Inferior parietal cortex (tissue), 1 donor: ENCODE measurements at regions not wholly inside any gene's neighbourhood (a gene's known extent, or its start where the extent isn't known, plus 50 kb on each side); places are given as distances from the start of the nearest gene placed in this dataset.
"Not testable (repeated sequence)": the region's sequence is repeated elsewhere in the genome, so short reads cannot be mapped to it uniquely, and the experiment has no call there.

Experiments
- DNase-seq: peaks from one replicate; pipeline ENCODE4 v3.0.0-alpha.2; 2016; ENCODE audit errors: extremely low spot score

DNA sequence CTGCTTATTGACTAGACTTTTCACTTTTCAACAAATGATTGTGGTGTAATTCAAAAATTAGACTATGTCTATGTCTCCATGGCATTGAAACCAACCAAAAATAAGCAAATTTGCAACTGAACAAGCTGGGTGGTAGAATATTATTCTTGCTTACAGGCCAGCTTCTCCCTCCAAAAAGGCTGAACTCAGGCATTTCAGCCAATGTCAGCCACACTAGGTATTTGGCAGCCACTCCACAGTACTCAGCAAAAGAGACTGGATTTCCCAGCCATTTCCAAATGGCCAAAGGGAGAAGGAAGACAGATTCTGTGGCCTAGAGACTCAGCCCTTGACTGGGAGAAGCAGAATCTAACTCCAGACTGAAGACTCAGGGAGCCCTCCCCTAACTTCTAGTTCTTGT lies 121.8 kb upstream of the IRX5 start:
- no peak for DNase-seq

DNA sequence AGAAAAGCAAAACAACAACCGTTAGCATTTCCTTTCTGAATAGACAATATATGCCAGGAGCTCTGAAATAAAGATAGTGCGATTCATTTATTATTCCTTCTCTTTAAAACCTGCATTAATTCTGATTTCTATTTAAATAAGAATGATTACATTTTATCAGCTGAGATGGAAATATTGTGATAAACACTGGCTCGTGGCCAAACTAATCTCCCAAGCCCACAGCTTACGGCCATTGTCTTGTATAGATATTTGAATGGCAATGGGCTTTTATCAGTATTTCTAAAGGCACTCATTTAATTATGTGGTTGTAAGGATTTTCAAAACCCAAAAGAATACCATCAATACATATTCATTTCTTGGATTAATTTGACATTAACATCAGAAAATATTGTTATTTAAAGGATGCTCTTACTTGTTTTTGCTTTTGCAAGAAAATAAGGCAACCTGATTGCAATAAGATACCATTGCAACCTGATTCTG lies 123.7 kb upstream of the IRX5 start:
- DNase-seq: no peak

DNA sequence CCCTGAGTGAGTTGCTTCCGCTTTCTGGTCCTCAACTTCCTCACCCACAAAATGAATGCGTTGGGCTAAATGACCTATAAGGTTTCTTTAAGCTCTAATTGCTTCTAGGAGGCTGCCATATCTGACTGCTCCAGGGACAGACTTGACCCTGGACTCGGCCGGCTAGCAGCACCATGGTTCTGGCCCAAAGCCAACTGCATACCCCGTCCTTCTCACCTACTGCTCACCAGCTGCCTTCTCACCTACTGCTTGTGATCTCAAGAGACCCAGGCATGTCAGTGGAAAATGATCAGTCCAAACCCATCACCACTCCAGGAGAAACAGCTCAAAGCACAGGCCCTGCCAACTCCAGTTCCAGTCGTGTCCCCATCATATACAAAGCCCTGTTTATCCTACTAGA lies 124.3 kb upstream of the IRX5 start:
- no peak for DNase-seq

DNA sequence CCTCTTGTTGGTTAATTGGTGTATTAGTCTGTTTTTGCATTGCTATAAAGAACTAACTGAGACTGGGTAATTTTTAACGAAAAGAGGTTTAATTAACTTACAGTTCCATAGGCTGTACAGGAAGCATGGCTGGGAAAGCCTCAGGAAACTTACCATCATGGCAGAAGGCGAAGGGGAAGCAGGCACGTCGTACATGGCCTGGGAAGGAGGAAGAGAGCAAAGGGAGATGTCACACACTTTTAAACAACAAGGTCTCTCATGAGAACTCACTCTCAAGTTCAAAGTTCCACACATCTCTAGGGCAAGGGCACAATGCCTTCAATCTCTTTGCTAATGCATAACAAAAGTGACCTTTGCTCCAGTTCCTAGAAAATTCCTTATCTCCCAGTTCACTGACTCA lies 125.0 kb upstream of the IRX5 start:
- no peak for DNase-seq

DNA sequence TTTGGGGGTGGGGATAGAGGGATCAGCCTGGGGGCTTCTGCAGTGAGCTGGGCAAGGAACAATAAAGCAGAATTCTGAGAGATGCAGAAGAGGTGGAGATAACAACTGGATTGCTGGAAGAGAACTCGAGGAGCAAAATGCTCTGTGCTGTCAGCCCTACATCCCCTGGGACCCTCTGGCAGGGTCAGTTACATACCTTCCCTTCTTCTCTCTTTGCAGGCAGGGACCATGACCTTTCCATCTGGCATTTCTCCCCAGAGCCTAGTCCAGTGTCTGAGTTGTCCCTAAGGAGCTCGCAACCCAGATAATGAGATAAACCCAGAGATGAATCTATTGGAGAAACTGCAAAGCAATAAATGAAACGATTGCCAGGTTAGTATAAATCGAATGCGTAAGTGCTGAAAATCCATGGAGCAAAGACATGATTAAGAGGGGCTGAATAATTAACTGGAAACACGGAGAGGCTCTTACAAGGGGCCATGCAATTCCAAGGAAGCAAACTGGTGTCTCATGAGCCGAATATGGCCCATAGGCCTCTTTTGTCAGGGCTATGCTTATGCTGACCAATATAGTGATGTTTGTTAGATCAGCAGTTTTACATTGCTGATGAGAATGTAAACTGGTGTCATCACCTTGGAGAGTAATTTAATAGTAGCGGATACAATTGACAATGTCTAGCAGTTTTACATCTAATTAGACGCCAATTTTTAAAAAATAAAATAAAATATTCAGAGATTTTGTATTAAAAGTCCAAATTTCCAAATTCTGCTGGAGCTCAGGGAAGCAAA lies 129.4 kb upstream of the IRX5 start:
- DNase-seq: no peak

DNA sequence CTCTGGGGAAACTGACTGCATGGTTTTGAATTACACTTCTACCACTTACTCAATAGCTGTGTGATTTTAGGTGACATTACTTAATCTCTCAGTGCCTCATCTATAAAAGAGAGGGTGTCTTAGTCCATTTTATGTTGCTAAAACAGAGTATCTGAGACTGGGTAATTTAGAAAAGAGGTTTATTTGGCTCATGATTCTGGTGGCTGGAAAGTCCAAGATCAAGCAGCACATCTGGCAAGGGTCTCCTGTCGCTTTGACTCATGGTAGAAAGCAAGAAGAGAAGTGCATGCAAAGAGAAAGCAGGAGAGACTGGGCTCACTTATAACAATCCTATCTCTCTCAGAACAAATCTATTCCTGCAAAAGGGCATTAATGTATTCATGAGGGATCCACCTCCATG lies 132.4 kb upstream of the IRX5 start:
- no peak for DNase-seq

DNA sequence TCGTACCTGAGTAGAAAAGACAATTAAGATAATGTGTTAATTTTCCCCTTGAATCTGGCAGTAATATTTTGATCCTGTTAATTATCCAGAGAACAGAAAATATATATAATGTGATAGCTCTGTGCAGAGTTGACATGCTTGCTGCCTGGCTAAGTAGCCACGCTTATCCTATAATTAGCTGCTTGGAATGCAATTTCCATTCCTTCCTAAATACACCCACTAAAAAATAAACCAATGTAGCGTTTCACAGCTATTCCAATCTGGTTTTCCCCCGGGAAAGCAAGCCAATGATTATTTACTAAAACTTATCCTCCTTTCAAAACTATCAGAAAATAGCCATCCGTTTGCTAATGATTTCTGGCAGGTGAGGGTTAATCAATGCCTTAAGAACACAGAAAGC lies 134.5 kb upstream of the IRX5 start:
- DNase-seq: no peak

DNA sequence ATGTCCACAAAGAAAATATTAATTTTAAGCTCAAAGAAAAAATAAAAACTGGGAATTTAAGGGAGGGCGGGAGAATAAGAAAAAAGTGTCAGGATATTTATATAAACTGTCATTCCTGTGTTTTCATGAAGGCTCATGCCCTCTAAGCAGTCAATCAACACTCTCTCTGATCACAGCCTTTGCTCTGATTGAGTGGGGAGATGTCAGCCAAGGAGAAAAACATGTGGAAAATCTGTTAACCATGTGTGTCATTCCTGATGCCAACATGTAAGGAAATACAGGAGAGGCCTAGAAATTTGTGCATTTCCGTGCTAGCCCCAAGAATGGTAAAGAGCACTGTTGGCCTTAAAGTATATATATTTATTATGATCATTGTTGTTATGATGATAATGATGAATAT lies 137.9 kb upstream of the IRX5 start:
- DNase-seq: no peak

DNA sequence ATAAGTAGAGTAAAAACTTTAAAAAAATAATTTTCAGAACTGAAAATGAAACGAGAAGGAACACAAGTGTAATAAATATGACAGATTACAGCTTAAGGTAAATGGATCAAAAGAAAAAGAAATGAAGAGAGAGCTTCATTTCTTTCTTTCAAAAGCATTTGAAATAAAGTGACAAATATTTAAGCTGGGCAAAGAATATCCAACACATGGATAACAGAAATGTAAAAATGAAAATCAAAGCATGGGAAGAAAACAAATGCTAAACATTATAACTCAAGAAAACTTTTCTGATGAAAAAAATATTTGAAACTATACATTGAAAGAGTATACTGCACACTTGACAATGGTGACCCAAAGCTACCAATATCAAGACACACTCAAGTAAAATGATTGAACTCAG lies 143.6 kb upstream of the IRX5 start:
- no peak for DNase-seq

DNA sequence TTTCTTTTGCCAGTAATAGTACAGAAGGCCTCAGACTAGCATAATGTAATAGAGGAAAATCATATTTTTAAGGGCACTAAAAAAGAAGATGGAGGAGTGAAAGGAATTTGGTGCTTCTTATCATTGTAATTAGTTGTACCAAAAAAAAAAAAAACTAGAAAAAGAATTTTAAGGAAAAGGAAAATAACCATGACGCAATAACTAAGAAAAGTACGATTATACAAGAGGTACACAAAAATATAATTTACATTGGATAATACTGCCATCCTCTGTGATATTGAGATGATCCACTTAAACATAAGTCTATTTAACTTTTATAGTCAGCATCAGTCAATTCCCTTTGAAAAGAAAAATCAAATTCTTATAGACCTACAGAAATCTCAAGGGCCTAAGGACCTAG lies 146.7 kb upstream of the IRX5 start:
- no peak for DNase-seq

DNA sequence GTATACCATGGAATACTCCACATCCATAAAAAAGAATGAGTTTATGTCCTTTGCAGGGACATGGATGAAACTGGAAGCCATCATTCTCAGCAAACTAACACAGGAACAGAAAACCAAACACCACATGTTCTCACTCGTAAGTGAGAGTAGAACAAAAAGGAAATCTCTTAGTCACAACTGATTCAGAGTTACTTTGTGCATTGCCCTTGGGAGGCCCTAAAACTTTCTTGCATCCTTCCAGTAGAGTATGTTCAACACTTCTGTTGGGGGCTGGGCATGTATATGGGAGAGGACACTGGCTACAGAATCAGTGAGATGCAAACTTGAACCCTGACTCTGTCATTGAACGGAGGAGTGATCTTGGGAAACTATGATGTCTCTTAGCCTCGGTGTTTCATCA lies 147.4 kb upstream of the IRX5 start:
- no peak for DNase-seq

DNA sequence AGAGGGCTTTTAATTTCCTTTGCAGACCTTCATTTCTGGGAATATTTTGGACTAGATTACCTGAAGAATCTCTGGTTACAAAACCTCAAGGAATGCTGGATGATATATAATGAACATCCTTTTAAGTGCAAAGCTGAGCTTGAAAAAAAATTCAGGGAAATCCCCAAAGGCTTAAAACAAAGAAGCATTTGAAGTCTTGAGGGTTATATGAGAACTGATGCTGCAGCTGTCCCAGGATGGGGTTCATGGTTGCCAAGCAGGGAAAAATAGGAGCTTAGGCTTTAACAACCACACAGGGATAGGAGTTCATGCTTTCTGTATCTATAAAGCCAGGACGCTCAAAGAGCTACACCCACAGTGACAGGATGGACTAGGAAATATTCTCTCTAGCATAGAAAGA lies 150.4 kb upstream of the IRX5 start:
- DNase-seq: no peak

DNA sequence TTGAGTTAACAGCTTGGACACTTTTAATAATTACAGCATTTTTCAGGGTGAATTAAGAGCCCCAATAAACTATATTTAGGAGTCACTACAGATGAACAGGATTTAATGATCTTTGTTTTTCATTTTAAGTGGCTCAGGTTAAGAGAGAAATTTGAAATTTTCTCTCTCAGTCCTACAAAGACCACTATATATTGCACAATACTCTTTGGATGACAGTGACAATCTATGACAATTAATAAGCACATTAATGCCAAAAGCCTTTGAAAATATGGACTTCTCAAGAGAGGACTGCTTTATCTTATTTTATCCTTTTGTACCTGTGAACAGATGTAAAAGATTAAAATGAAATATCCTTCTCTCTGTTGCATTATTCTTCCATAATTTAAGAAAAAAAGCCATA lies 151.1 kb upstream of the IRX5 start:
- DNase-seq: no peak

DNA sequence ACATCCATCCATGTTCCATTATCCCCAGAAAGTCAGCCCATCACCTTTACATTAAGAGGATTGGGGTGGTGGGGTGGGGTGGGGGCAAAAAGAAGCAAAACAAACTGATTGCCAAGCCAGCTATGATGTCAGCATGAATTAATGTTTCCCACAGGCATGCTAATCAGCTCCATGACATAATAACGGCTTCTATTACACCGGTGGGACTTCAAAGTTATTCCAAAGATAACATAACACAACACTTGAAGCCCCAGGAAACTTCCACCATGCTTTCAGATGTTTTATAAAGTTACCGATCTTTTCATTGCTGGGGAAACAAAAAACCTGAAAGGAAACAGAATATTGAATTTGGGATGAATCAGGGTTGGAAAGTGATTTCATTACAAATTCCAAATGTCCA lies 155.9 kb upstream of the IRX5 start:
- DNase-seq: no peak

DNA sequence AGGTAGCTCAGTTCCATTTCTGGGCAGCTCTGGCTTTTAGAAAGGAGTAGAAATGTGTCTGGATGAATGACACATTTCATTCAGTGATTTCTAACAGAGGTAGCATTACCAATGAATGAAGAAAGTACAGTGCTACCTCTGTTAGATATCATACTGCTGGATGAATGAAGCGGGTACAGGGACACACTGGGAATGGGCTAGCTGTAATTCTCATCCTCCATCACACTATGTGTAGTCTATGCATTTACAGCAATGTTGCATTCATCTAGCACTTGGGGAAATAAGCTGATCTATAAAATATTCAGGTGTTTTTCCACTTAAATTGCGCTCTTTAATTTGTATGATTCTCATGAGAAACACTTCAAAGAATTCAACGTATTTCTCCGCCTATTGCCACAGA lies 158.3 kb upstream of the IRX5 start:
- DNase-seq: no peak

DNA sequence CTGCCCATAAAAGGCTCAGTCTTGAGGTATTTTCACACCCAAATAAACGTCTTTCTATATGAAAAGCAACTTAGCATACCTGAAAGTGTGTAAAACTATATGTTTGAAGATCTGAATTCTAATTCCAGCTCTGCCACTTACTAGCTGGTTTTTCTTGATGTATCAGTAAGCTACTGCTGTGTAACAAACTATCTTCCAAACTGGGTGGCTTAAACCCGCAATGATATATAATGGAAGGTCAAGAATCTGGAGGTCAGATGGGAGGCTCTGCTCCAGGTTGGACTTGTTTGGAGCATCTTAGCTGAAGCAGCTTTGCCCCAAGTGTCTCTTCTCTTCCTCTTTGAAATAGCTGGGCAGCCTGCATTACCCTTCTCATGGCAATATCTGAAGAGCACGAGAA lies 164.3 kb upstream of the IRX5 start:
- no peak for DNase-seq

DNA sequence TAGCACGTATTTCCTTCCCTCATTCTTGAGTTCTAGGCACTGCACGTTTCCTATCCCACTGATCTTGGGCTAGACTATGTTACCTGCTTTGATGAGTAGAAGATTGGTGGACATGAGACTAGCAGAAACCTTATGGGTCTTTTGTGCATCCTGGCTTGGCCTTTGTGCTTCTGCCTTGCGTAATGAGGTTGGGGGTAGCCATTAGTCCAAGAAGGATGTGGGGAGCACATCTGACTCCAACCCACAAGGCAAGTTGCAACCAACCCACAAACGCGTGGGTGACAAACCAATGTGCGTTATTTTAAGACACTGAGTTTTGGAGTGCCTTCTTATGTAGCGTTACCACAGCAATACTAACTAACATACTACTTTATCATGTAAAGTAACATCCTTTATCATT lies 180.4 kb upstream of the IRX5 start:
- no peak for DNase-seq

DNA sequence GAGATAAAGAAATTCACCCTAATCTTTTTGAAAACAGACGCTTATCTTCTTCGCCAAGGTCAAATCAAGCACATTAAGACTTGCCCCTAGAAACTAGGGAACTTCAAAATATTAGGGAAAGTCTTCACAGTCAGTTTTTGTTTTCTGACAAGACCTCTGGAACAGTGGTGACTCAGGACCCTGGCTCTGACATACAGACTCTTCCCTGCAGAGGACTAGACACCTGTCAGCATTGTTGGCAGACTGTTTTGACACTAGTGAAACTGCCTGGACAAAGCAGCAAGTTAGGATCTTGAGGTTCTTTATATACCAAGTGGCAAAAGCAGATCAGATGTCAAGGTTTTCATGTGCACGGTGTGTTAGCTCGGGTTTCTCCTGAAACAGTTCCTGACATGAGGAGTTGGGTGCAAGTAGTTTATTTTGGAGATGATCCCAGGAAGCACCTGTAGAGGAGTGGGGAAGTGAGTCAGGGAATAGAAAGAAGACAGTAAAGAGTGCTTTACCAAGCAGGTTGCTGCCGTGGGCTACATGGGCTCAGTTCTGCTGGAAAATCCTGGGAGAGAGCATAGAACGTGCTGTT lies 182.0 kb upstream of the IRX5 start:
- DNase-seq: no peak

DNA sequence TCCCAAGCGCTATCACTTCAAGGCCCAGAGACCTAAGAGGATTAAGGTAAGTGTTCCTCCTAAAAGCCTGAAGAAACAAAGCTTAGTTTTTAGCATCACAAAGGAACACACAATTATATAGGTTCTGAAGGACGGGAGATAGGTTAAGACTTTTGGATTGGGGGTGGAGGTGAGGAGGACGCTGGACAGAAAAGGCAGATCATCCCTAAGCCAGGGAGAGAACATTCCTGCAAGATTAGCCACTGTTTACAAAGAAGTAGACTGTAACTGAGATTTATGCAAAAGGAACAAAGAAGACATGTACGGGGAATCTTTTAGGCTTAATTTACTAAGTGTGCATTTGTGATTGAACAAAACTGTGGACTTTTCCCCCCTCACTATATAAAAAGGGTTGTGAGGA lies 184.1 kb upstream of the IRX5 start:
- no peak for DNase-seq

DNA sequence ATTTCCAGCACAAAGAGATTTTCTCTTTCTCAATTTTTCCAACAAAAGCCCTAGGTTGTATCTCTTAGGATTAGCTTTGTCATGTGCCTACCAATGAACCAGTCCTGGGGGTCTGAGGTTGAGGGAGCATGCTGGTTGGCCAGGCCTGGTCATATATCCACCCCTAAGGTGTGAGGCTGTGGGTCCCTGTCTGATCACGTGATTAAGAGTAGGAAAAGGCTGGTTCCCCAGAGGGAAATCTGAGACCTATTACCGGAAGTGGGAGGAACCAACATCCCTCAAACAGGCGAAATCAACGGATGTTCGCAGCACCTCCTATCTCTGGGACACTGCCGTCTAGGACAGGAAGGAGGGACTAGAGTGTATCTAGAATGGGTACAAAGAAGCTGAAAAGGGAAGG lies 185.7 kb upstream of the IRX5 start:
- DNase-seq: no peak

DNA sequence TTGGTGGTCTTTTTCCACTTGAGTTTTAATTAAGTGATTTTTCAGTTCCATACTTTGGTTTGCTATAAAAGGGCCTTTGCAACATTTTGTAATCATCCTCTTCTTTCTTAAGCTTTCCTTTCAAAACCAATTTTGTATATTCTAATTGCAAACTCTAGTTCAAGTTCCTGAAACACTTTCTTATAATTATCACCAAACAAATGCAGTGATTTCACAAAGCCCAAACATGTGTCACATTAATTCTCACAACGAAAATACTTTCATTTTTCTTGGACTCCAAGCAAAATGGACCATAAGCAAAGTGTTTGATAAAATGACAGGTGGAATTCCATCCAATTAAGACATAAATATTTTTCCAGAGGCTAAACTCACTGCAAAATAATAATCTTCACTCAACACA lies 188.2 kb upstream of the IRX5 start:
- DNase-seq: no peak

DNA sequence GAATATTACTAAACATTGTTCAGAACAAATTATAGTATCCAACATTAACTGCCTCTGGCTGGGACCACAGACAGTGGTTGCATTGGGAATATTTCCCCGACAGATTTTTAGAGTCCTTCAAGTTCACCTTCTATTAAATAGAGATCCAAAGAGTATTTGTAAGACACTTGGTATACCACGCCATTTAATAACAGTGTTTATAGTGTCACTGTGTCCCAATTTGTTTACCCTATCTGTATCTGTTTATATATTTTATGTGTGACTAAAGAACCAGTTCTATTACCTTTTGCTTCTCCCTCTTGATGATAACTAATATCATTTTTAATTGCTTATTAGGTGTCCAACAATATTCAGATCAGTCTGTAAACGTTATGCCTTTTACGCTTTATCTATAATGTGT lies 191.3 kb upstream of the IRX5 start:
- DNase-seq: no peak

DNA sequence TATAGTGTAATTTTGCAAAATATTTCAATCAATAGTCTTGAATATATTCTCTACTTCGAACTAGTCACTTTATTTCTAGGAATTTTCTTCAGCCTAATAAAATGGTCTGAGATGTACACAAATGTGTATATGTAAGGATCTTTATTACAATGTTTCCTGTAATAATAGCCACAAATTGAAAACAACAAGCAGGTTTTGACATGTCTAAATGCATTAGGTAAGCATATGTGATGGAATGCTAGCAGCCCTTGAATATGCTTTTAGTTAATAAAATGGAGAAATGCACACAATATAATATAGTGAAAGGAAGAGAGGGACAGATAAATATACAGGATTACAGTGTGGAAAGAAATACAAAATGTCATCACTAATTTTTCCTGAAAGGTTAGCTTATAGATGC lies 196.5 kb upstream of the IRX5 start:
- no peak for DNase-seq

DNA sequence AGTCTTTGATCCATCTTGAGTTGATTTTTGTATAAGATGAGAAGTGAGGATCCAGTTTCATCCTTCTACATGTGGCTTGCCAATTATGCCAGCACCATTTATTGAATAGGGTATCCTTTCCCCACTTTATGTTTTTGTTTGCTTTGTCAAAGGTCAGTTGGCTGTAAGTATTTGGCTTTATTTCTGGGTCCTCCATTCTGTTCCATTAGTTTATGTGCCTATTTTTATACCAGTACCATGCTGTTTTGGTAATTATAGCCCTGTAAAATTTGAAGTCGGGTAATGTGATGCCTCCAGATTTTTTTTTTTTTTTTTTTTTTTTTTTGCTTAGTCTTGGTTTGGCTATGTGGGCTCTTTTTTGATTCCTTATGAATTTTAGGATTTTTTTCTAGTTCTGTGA lies 203.0 kb upstream of the IRX5 start:
- not testable (repeated sequence) for DNase-seq
